HPDE6-E6E7 (cell line): ENCODE measurements at regions not wholly inside any gene's neighbourhood (a gene's known extent, or its start where the extent isn't known, plus 50 kb on each side); places are given as distances from the start of the nearest gene placed in this dataset.

ENCODE experiments used
- DNase-seq: peaks from one replicate; pipeline ENCODE4 v3.0.0; 2011; ENCODE audit warnings: missing footprints; ENCODE audit errors: extremely low spot score

DNA sequence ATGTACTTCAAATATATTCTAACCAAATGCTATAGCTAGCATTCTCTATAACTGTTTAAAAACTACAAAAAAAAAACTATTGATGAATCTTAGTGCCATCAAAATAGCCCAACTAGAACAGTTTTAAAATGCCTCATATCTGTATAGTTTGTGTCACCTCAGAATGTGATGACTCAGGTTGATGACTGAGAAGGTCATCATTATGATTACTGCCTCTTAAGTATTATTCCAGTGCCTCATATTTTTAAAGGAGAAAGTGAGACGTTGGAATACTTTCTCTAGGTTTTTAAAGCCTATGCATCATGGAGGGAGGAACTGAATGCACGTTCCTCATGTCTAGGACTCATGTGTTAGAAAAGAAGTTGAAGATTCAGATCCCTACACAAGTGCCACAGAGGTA lies 88.2 kb downstream of the TMA16 start:
- DNase-seq: no peak

DNA sequence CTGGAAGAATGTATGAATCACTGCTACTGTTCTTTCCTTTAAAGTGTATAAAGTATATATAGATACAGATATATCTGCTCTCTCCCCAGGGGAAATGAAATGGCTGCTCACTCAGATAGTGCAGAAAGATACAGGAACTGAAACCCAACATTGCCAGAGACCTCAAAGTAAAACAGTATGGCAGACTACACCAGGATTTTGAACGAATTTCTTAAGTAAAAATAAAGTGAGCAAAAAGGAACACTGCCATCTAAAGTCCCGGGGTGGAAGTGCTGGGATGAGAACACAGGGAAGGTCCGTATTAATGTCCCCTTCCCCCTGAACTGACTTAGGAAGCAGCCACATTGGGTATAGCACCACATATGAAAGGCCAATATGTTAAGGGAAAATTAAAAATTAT lies 93.4 kb downstream of the TMA16 start:
- DNase-seq: no peak

DNA sequence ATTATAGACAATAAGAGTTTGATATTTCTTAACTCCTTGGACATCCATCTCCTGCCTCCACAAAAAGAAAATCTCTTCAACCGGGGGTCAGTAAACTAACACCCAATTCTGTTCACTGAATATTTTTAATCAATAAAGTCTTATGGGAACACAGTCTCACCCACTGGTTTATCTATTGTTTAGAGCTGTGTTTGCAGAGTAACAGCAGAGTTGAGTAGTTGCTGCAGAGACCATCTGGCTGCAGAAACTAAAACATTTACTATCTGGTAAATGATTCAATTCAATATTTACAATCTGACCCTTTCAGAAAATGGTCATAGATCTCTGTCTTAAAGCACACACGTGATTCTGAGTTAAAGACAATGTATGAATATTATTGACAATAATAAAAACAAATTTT lies 94.0 kb downstream of the TMA16 start:
- no peak for DNase-seq

DNA sequence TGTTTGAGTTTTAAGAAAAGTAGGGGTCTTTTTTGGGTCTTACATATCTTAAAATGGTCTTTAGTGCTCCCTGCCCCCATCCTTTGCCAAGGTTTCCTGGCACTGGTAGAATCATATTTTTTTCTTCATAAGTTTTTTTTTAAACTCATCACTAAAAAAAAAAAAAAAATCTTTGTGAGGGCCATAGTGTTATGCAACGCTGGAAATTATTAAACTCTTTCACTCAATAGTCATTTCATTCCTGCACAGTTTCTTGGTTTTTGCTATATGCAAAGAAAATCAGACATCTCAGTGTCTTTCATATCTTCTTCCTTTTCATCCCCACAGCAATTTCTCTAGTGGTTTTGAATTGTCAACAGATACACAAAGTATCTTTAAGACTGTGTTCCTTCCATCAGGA lies 95.6 kb downstream of the TMA16 start:
- DNase-seq: no peak

DNA sequence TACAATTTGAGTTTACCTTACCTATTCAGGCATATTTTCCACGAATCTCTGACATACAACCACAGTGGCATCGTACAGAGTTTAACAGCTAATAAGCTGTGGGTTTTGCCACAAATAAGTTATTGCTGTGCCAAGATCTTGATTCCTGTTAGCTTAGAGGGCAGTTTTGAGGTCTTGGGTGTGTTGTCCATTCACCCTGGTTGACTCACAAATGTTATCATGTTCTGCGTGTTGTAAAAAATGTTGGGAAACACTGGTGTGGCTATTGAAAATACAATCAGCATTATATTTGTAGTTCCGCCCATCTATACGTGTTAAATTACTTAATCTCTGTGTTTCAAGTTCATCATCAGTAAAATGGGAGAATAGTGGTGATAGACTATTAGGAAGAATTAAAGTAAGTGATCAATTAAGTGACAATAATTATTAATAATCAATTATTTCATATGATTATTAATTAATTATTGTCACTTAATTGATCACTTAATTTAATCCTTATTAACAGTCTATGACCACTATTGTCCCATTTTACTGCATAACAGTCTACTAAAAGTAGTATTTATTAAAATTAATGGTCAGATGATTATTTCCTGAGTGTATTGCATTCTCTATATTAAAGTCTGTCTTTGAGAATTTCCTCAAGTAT lies 96.3 kb downstream of the TMA16 start:
- no peak for DNase-seq

DNA sequence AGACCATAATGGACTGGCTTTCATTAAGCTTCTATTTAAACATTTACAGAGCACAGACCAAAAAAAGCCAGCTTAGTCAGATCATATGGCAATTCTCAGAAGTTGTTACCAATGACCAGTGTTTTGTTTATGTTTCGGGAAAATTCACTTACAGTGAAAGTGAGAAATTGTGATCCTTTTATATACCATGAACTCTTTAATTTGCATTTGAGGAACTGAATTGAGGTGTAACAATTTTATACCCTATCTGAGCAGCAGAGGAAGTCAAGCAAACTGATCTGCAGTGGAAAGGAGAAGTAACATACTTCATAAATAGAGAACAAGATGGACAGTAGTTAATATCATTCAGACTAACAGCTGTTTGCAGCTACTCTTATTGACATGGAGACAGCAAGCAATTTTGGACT lies 97.1 kb downstream of the TMA16 start:
- DNase-seq: no peak

DNA sequence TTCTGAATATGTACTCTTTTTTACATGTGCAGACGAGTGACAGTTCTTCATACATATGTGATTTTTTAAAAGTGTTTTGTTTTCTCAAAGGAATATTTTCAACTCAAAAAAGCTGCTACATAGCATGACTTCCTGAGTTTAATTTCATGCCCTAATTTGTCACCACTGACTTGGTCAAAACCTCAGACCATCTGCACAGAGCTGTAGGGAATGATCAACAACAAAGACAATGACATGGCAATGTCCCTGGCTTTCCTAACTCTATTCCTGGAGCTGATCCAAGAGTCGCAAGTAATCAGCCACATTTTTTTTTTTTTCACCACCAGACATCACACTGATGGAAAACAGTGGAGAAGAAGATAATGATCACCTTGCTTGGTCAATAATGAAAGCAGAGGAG lies 97.7 kb downstream of the TMA16 start:
- DNase-seq: no peak

DNA sequence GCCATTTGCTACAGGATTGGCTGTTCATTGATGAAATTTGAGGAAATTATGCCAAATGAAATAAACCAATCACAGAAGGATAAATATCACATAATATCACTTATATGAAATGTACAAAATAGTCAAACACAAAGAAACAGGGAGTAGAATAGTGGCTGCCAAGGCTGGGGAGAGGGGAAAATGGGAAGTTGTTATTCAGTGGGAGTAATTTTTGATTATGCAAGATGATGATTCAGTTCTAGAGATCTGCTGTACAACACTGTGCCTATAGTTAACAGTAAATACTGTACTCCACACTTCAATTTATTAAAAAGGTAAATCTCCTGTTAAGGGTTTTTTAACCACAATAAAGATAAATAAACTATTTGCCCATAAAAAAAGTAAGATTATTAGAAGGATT lies 101.1 kb downstream of the TMA16 start:
- DNase-seq: no peak

DNA sequence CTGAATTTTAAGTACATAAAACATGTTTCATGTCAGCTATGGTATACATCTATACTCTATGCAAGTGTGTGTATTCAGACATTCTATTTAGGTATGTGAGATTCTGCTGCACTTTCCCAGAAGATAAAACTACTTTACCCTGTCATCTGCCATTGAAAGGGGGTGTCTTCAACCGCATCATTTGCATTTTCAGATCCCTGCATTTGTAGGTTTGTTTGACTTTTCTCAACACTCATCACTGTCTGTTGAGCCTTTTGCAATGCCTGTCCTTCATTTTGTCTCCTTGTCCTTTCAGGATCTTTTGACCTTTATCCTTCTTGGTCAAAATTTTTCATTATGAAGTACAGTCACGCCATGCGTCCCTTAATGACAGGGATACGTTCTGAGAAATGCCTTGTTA lies 103.5 kb downstream of the TMA16 start:
- DNase-seq: no peak

DNA sequence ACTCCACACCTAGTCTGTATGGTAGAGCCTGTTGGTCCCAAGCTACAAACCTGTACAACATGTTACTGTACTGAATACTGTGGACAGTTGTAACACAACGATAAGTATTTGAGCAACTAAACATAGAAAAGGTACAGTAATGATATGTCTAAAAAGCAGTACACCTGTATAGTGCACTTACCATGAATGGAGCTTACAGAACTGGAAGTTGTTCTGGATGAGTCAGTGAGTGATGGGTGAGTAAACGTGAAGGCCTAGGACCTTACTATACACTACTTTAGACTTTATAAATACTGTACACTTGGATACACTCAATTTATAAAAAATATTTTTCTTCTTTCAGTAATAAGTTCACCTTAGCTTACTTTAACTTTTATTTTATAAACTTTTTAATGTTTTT lies 104.0 kb downstream of the TMA16 start:
- no peak for DNase-seq

DNA sequence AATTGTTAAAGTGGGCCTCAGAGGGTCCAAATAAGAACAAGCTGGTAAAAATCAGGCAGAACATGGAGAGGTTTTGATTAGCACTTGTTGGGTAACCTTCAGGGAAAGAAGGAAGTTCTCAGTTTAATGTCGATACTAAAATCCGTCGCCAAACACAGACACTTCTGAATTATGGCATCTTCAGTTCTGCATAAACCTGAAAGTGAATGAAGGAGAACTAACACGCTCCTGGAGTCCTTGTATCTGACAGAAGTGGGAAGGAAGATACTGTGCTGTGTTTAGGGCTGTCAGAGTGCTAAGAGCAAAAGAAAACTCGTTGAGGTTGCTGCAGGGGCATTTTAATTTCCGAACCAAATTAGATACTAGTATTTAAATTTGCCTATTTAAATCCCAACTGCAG lies 106.2 kb downstream of the TMA16 start:
- no peak for DNase-seq

DNA sequence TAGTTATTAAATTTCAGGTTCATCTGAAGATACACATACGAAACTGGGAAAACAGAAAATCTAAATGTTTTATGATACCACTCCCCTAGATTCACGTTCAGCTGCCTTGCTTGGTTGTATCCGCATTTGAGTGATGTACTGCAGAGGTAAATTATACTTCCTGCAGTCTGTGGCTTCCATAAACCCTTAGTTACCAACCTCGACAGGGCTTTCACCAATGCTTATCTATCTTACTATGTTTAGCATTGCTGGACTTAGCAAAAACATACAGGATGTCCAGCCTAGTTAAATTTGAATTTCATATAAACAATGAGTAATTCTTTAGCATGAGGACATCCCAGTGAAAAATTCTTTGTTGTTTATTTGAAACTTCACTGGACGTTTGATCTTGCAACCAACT lies 108.8 kb downstream of the TMA16 start:
- DNase-seq: no peak

DNA sequence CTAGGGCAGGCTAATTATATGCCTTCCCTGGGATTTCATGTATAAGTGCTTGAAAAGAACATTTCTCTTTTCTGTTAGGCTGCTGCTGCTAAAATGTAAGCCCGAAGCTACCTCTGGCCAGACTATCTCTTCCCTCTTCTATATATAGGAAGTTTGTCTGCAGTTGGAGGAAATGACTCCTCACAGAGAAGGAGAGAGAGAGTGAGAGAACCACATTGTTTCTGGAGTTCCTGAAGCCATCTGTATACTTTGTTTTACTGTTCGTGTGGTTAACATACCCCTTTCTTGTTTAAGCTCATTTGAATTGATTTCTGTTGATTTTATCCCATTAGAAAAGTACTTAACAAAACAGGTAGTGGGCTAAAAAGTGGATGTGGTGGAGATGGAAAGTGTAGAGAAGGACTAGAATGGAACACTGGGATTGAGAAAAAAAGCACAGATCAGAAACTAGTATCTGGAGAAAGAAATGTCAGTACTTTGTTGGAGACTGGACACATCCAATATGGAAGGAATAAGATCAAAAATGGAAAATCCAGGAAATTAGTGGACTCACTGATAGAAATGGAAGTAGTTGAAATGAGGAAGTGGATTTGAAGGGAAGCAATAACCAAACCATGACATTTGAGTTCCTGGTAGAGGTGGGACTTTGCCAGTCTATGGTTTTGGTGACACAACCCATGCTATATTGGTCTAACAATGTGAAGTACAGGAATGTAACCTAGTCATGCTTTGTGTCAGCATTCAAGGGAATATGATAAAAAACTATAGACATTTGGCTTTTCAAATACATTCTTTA lies 112.6 kb downstream of the TMA16 start:
- no peak for DNase-seq

DNA sequence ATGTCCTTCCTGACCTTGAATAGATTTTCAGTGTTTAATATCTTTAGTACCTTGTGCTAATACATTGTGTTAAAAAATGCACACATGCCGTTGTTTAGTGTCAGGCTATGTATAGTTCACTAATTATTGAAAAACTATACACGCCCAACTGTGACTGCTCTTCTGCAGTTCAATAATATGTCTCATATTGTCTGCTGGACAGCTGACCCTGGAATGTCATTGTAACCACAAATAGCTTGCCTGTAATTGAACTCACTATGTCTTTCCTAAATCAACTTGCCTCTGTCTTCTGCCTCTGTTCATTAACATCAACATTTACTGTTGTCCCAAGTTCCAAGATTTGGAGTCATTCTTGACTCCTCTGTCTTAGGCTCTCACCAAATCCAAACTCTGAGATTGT lies 114.5 kb downstream of the TMA16 start:
- DNase-seq: no peak

DNA sequence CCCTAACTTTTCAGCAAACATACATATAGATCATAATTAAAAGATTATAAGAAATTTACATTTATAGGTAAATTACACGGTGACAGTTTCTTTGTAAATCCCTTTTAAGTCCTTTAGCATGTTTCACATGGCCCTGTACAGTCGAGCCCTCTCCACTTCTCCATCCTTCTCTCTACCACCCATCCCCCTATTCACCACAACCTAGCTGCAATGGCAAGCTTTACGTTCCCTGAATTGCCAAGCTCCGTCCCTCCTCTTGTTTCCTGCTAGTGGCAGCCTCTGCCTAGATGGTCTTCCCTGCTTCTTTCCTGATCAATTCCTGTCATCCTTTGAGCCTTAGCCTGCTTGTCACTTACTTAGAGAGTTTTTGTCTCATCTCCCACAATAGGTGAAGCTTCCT lies 116.2 kb downstream of the TMA16 start:
- no peak for DNase-seq

DNA sequence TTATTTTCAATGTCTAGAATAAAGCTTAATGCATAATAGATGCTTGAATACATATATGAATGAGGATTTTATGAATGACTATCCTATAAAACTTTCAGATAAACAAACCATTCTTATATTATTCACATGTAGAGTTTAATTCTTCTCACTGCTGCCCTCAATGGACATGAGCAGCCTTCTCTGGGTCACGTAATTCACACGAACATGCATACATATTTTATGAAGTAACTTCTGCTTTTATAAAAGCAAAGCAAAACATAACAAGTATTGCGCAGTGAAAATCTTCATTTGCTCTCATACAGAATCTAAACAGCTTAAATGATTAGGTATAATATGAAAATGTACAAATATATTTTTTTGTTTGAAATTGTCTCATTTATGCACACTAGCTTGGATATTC lies 116.7 kb downstream of the TMA16 start:
- DNase-seq: no peak

DNA sequence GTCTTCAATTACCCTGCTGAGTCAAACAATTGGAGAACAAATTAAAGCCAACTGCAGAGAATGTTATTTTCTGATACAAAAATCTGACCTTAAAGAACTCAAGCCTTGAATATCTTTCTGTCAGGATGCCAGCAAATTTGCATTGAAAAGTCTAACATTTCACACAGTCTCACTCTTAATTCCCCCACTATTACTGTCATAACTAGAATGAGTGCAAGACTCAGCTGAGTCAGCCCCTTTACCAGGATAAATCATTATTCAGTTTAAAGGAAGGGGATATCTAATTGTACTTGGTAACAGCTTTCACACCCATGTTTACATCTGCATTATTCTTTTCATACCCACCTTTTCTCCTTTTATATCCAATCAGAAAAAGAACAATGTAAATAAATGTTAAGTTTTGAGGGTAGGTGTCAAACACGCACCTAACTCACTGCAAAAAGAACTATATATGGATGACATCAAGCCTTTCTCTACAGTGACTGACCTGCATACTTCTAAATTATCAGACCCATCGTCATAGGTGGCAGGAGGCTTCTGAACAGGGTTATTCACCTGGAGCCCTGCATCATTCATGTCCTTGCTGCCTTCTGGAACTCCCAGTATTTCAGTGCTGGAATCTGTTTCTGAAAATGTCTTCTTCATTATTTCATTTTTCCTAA lies 117.4 kb downstream of the TMA16 start:
- no peak for DNase-seq

DNA sequence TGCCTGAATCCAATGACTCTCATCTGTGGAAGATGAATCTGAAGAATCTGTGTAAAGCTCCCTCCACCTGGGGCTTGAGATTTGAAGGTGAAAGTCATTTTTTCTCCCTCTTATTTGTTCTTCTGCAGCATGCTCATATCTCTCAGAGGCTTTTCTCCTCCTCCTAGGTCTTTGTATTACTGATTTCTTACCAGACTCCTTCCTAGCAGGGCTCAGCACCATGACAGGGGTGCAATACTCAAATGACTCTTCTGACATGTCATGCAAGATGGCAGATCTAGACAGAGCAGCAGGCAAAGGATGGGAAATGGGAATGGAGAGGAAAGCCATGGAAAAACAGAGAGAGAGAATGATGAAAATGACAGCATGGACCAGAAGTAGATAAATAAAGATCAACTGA lies 118.3 kb downstream of the TMA16 start:
- no peak for DNase-seq

DNA sequence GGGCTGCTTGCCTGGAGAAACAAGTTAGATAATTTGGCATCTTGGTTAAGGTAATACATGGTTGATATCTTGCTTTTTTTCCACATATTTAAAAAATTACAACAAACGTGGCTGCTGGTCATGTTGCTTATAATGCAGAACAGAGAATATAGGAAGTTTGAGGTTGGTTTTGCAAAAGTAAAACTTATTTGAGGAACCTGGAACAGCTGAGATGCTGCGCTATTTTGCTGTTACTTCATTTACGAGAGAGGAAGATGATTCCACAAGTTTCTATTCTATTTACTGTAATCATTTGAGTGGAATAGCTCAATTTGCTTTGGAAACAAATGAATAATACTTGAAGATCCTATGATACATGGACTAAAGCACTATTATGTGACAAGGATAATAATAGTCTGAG lies 118.9 kb downstream of the TMA16 start:
- no peak for DNase-seq

DNA sequence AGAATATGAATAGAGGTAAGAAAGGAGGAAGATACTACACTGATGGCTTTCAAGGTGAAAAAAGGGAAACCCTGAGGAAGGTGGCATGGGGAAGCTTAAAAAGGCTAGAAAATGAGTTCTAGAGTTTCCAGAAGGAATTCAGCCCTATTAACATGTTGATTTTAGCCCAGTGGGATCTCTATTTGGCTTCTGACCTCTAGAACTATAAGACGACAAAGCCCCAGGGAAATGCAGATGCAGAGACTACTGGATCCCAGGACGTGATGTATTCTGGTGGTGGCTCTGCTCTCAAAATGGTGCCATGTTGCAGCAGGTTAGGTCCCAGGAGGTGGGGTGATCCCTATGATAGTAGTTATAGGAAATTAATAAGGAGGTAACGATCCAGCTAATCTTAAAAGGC lies 120.4 kb downstream of the TMA16 start:
- no peak for DNase-seq

DNA sequence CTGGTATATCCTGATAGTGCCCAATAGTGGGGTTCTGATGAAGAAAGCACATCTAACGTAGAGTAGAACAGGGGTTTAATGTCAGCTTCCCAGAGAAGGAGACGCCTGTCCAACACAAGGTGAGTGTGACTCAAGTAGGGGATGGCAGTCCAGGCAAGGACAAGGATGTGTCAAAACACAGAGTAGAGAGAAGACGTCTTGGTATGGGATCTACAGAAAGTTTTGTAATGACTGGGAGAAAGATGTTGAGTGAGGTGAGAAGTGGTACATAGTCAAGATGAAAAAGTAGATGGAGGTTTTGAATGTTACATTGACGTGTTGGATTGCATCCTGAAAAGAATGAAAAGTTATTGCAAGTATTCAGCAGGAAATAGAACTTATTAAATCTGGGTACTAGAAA lies 124.4 kb downstream of the TMA16 start:
- DNase-seq: no peak

DNA sequence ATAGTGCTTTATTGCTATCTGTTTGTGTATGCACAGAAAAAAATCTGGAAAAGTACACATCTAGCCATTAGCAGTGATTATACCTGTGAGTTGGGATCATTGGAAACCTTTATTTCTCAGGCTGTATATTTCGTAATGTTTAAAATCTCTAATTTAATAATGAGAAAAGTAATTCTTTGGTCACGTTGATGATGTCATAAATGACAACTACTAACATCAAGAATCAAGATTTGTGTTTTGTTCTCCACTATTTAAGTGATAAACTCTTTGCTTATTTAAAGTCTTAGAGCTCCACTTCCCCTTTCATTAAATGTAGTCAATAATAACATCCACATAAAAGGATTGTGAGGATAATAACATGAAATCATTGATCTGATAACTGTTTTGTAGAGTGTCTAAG lies 126.2 kb downstream of the TMA16 start:
- no peak for DNase-seq

DNA sequence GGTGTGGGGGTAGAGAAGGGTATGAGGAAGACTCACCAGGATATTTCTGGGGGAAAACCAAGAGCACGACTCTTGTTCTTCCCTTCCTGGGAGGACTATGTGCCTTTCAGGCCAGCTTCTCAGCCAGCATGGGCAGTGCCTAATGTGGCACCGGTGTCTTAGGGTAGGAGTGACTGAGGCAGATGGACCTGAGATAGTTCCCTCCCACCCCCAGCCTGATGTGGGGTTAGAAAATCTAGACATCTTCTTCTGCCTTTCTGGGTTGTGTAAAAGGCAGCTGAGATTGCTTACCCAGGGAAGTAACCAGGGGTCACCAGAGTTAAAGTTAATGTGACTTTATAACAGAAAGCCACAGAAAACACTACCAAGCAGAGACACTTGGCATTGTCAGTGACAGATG lies 127.3 kb downstream of the TMA16 start:
- DNase-seq: no peak
